Middle frontal gyrus (tissue), 1 donor: ENCODE measurements at regions not wholly inside any gene's neighbourhood (a gene's known extent, or its start where the extent isn't known, plus 50 kb on each side); places are given as distances from the start of the nearest gene placed in this dataset.

Experiments used
- DNase-seq: peaks from one replicate; pipeline ENCODE4 v3.0.0-alpha.2; 2015; ENCODE audit warnings: low spot score; ENCODE audit errors: extremely low spot score

DNA sequence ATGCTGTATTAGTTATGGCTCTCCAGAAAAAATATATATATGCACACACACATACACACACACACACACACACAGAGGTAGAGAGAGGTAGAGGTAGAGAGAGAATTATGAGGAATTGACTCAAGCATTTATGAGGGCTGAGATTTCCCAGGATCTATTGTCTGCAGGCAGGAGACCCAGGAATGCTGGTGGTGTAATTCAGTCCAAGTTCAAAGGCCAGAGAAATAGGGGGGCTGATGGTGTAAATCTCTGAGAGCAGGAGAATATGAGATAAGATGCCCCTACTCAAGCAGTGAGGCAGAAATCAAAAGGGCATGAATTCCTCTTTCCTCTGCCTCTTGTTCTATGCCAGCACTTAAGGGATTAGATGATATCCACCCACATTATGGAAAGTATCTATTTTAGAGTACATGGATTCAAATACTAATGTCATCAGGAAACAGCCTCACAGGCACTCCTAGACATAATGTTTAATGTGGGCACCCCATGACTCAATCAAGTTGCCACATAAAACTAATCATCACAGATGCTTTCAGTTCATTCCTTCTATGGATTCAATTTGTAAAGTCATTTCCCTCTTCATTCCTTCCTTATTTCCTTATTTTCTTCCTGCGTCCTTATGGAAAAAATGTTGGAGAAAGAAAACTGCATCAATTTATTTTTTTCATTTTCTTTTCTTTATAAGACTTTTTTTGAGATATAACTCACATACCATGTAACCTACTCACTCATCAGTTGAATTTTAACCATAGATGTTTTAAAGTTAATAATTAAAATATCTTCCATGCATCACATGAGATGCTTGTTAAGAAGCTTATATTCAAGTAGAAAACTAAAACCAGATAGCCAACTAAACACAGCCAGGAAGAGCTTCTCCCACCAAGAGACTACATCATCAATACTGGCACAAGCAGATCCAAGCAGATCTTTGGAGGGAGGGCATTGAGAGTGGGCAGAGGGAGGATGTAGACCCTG is 406.2 kb downstream of the MBD2 start:
- no peak for DNase-seq

DNA sequence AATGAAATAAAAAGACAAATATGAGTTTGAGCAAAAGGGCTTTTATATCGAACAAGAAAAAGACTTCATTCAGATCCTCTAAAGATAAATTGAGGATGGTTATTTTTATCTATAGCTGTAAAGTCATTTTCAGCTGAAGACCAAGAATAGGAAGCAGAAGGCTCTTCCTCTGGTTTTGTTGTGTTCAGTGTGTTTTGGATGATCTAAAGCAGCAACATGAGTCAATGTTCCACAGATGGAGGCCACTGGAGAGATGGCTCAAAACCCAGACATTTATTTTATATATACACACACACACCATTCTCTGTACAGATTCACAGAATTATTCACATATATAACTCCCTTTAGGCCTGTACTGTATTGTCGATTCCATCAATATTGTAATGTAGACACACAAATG is 424.3 kb downstream of the MBD2 start:
- peak; percentile 18 for DNase-seq

DNA sequence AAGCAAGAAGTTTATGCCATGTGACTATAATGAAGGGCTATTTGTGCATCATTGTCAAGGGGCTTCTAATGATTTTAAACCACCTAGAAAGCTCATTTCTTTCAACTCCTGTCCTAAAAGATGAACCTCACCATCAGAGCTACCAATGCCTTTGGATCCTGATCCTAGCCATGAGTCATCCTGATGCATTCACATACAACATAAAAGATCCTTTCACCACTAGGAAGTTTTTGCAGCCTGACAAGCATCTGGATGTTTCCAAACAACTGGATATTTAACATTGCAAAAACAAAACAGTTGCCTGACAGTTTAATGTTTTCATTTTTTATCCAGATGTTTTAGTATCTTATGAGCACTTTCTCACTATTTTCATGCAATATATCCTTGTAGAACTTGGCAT is 425.3 kb downstream of the MBD2 start:
- DNase-seq: no peak

DNA sequence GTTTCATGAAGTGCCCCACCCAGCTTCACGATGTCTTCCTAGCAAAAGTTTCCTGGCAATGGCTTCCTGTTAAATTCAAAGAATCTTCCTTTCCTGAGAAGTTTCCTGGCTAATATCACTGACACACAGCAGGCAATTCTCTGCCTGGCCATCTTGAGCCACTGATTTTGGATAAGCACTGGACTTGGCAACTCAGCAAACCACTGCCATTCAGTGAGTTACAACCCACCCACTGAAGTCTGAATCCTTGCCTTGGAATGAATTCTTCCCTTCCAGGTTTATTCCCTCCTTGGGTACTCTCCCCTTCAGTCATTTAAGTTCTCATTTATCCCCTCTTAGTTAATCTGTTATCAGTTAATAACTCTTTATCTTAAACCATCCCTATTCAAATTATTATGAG is 426.0 kb downstream of the MBD2 start:
- DNase-seq: no peak

DNA sequence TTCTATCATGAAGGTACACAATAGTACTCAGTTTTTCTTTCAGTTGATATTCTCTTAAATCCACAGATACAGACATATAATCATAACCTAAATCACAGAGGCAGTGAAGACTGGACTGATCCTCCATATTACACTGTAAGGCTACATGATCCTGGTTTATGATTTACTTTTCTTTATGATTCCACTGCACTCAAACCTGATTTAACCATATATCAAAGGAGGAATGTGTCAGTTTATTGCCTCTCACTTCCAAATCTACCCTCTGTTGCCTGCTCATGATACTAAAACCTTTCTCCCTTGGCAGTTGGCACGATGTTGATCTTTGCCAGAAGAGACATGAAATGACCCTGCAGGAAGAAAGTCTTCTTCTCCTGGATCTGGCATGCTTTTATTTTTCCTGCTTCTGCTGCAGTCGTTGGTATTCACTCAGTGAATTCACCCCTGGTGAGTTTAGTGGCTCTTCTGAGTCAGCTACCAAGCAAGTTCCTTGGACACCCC is 426.4 kb downstream of the MBD2 start:
- no peak for DNase-seq

DNA sequence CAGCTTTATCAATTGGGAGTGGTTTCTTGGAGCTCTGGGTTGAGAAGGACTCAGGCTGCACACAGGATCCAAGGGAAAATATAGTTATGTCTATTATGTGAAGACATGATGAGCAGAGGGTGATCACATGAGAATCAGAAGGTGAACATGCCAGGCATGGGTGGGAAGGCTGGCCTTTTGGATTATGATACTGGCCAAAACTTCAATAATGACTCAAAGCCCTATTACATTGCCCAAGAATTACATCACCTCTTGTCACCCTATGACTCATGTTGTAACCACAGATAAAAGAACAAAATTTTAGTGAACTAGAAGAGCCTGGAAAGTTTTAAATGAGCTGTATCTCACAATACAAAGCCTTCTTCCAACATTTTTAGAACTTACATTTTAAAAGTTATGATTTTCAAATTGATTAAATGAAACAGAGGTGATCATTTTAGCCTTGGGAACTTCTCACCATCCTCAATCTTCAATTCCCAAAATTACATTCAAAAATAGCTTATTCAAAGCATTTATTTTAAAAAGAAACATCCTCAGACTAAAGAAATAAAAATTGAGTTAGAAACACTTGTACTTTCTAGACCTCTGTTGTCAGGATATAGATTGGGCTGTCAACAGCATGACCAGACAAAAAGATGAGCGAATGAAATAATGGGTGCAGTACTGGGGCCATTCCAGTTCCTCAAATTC is 428.3 kb downstream of the MBD2 start:
- DNase-seq: no peak

DNA sequence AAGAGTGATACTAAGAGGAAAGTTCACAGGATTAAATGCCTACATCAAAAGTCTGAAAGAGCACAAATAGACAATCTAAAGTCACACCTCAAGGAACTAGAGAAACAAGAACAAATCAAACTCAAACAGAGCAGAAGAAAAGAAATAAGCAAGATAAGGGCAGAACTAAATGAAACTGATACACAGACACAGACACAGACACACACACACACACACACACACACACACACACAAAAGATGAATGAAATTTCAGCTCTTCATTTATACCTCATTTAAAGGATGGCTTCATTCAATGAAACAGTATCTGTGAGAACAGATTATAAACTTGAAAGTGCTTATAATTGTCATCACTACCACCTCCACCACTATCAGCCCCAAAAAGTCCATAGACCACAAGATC is 428.9 kb downstream of the MBD2 start:
- no peak for DNase-seq

DNA sequence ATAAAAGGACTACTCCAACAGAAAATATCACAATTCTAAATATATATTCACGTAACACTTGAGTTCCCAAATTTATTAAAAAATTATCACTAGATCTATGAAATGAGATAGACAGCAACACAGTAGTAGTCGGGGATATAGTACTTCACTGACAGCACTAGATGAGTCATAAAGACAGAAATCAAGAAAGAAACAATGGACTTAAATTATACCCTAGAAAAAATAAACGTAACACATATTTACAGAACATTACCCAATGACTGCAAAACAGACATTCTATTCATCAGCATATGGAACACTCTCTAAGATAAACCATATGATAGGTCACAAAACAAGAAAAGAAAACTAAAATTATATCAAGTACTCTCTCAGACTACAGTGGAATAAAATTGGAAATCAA is 429.4 kb downstream of the MBD2 start:
- DNase-seq: no peak

DNA sequence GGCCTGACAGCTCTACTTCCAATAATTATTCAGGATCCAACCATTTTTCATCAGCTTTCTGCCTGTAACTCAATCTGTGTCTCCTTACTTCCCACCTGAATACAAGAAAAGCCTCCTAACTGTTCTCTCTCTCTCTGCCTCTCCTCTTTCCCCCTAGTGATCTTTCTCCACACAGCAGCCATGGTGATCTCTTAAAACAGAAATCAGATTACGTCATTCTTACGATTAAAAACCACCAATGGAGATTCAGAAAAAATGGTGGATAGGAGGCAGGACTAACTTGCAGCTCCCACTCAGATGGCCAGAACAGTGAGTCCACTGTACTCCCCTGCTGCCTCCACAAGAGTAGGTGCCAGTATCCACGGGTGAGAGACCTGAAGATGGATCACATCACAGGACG is 431.7 kb downstream of the MBD2 start:
- DNase-seq: no peak

DNA sequence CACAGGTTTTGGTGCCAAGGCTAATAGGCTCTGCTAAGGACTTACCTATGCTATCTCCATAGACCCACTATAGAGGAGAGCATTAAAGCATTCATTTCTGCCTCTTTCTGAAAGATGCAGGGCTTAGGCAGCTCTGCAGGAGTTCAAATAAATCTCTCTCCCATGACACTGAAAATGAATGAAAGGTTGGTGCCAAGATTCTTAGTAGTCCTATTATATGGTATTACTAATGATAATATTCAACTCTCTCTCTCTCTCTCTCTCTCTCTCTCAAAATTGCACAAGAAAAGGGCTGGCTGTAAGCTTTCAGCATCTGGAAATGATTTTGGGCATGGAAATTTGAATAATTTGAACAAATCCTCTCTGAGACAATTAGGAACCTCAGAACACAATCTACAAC is 433.7 kb downstream of the MBD2 start:
- no peak for DNase-seq

DNA sequence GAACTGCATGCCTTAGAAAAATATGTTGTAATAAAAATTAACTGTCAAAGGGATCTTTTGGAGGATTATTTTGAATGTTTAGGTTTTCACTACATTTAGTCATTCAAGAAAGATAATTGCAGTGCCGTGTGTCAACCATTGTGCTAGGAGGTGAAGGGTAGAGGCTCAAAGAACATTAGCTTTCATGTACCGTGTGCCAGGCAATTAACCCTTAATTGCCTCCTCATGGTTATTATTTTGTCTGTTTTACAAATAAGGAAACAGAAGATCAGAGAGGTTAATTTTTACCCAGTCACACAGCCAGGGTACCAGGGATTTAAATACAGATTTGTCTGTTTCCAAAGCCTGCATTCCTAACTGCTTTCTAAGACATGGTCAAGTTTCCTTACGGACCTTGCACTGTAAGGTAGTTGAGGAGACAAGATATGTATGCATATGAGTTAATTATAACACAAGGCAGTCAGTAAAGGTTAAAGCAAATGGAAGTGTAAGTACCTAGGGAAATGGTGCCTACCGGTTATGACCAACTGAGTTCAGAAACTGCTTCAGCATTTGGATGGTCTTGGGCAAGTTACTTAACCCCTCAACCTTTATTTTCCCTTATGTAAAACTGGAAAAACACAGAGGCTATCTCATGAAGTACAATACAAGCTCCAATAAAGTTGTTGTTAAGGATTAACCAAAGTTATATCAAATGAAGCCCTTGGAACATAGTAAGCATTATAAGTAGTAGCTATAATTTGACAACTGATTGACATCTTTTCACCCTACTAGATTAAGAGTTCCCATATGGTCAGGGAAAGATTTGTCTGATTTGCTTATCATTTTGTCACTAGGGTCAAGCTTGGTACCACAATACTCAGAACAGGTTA is 434.9 kb downstream of the MBD2 start:
- DNase-seq: no peak

DNA sequence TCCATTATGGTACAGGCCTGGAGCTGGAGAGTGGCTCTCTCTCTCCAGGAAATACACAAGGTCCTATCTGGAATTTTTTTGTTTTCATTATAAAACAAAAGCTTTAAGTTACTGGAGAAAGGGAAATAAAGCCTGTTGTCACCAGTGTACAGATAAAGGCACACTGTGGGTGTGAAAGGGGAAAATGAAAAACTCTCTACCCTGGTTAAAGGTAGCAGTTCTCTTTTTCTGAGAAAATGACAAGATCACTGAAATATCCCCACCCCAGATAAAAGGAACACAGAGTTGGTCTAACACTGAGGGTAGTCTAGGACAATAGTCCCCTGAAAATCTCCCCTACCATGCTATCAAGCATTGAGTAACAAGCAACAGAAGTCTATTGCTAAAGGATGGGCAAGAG is 438.7 kb downstream of the MBD2 start:
- no peak for DNase-seq

DNA sequence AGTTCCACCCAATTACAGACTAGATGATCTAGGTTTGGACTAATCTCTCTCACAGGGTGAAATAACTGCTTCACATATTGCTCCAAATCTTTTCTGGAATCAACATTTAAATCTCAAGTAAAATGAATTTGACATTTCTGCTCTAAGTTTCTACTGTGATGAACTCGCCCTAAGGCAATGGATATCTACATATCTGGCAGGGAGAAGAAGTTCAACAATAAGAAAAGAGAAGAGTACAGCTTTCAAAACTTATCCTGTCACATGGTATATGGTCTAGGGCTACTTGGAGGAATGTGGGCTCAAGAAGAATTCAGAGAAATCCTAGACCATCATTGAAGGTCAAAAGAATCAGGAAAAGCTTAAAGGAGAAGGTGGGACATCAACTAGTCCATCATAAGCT is 440.2 kb downstream of the MBD2 start:
- DNase-seq: no peak

DNA sequence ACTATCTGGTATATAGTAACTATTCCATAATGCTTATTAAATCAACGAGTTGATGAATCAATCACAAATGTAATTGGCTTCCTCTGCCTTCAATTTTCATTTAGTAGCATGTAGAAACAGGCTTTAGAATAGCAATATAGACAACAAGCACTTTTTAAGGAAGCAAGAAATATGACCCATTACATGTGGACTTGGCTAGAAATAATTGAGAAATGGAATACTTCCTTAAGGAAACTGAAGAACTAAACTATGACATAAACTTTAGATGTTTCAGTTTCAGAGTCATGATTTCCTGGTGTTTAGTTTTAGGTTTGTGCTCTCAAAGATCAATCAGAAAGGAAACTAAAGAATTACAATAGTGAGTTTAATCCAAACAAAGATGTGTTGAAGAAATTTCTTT is 443.8 kb downstream of the MBD2 start:
- DNase-seq: no peak

DNA sequence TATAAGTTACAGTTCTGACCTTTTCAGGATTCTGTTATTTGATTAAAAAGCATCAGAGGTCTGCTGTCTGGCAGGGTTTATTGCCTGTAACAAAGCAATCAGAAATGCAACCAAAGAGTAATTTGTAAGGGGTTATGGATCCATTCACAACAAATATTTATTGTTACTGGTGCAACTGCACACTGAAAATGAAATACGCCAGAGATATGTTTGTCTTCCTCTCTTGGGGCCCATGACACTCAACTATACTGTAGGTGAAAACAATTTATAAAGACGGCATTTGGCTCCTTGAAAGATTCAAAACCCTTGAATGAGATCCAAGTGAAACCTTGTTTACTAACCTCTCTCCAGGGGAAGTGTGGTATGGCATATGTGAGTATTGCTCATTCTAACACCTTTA is 452.2 kb downstream of the MBD2 start:
- no peak for DNase-seq

DNA sequence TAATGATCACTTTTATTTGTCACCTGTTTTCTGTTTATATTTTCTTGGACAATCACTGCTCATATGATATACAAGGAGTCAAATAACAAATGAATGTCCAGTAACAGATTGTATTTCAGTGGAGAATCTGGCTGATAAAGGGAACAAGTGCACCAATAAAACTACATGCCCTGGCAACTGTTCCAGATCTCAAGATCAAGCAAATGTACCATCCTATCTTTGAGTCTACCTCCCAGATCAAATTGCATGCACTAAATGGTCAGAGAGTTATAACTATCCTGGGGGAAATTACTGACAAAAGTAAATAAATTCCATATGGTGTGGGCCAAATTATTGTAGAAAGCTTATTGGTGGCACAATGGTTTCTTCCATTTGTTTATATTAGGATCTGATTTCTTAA is 452.8 kb downstream of the MBD2 start:
- no peak for DNase-seq

DNA sequence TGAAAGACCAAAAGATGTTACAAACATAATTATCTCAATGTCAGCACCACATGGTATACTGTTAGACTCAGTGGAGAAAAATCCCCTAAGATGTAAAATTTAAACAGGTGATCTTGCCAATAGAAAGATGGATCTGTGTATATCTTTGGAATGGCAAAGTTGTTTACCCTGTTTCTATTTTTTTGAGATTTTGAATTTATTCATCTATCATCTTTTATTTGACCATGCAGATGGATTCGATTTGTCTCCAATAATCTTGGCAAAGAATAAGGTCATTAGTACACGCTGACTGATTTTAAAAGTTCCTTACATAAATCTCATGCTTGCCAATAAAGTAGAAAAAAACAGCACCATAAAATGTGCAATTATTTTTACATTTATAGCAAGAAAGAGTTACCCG is 459.3 kb downstream of the MBD2 start:
- DNase-seq: no peak

DNA sequence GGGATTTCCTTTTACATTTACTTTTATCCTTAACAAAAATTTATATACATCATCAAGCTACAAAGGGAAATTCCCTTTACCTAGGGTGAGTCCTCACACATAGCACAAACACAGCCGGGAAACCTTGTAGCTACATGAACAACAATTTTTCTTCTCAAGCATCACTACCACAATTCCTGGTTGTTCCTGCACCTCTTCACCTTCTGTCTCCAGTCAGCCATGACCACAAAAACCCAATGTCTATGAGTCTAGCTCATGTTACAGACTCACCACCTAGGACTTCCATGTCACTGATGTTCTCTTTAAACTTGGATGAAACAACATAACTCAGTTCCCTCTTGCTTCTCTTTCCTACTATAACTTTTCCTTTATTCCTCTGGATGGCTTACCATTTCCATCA is 460.4 kb downstream of the MBD2 start:
- DNase-seq: no peak

DNA sequence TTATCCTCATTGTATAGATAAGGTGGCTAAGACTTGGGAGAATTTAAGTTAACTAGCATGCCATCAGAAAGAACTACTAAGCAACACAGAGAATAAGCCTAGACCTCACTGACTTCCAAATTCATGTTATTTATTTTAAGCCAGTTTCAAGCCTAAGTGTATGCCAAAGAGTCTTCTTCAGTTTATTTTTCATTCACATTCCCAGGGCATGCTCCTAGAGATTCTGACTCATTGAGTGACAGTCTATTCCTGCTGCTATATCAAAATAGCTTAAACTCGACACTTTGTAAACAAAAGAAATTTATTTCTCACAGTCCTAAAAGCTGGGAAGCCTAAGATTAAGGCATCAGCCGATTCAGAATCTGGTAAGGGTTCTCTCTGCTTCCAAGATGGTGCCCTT is 467.1 kb downstream of the MBD2 start:
- no peak for DNase-seq

DNA sequence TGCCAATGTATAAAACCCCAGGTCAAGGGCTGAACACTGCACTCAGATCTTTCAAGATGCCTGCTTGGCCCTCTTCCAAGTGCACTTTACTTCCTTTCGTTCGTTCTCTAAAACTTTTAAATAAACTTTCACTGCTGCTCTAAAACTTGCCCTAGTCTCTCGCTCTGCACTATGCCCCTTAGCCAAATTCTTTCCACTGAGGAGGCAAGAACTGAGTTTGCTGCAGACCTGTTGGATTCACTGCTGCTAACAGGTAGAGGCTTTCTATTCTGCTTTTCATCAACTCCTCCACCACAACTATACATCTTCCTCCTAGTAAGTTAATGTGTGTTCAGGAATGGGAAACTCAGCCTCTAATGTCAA is 467.9 kb downstream of the MBD2 start:
- no peak for DNase-seq

DNA sequence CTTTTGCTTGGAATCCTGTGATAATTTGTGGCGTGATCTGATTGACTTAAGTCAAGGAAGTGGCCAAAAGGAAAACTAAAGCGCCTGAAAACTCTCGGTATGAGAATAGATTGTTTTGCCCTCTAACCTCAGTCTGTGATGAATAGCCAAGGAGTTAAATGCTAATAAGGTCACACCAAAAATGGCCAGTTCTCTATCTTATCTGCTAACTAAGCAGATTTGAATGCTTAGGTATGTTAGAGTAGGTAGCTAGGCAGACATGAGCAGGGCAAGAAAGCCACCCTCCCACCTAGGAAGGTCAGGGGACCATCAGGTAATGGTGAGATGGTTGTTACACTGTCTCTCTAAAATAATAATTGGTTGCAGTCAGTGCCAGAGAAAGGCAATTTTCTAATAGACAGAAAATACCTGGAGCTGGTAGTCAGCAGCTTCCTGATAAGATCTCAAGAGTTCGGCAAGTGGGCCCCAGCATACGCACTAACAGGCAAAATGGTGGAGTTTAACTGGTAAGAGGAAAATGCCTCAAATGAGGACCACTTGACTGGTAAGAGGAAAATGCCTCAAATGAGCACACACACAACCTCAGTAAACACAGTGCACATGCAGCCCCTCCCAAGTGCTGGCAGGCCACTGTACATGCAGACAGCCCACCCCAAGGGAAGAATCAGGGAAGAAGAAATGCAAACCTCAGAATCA is 468.4 kb downstream of the MBD2 start:
- DNase-seq: no peak
